Gastroesophageal sphincter (tissue), 3 donors: ENCODE measurements at regions not wholly inside any gene's neighbourhood (a gene's known extent, or its start where the extent isn't known, plus 50 kb on each side); places are given as distances from the start of the nearest gene placed in this dataset.

ENCODE experiments used
- POLR2A ChIP-seq, 2 donors: fragments of 450-650 bp; IDR thresholded peaks; one replicate each; pipeline ENCODE4 v1.6.1; 2017; ENCODE audit warnings: antibody characterized with exemption in 2 of 2, mild to moderate bottlenecking in 2 of 2, moderate library complexity in 1 of 2
- POLR2AphosphoS5 ChIP-seq: sonication (generic); formaldehyde crosslinking; IDR thresholded peaks from one replicate; pipeline ENCODE4 v1.6.1; 2017; ENCODE audit warnings: antibody characterized with exemption
- TF ChIP-seq, protein P1 (sequence below), 4 experiments: fragments of 200-600 bp in 2 of 4; fragments of 450-650 bp in 2 of 4; sonication (generic) in 1 of 4; IDR thresholded peaks; one replicate each; pipeline ENCODE4 v1.5.1; 2017 to 2019; ENCODE audit warnings: antibody characterized with exemption in 4 of 4, mild to moderate bottlenecking in 2 of 4, moderate library complexity in 2 of 4

DNA sequence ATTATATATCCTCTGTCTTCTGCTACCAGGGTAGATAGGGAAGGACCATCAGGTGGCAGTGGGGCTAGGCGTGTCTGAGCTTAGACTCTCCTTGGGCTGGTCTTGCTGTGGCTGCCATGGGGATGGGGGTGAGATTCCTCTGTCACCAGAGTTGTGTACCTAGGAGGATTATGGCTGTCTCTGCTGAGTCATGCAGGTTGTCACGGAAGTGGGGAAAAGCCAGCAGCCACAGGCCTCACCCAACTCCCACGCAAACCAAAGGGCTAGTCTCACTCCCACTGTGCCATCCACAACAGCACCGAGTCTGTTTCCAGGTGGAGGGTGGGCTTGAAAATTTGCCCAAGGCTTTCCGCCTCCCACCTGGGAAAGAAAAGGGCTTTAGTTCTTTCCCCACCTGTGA is 476.1 kb downstream of the CYLC2 start:
- TF ChIP-seq, protein P1, sequence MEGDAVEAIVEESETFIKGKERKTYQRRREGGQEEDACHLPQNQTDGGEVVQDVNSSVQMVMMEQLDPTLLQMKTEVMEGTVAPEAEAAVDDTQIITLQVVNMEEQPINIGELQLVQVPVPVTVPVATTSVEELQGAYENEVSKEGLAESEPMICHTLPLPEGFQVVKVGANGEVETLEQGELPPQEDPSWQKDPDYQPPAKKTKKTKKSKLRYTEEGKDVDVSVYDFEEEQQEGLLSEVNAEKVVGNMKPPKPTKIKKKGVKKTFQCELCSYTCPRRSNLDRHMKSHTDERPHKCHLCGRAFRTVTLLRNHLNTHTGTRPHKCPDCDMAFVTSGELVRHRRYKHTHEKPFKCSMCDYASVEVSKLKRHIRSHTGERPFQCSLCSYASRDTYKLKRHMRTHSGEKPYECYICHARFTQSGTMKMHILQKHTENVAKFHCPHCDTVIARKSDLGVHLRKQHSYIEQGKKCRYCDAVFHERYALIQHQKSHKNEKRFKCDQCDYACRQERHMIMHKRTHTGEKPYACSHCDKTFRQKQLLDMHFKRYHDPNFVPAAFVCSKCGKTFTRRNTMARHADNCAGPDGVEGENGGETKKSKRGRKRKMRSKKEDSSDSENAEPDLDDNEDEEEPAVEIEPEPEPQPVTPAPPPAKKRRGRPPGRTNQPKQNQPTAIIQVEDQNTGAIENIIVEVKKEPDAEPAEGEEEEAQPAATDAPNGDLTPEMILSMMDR (IDR thresholded peaks at IDR 0.05), result no peak
- no peak for TF ChIP-seq POLR2A (IDR thresholded peaks at IDR 0.05)
- TF ChIP-seq POLR2AphosphoS5, result no peak
